OCI-M1 (cell line): ENCODE measurements at regions not wholly inside any gene's neighbourhood (a gene's known extent, or its start where the extent isn't known, plus 50 kb on each side); places are given as distances from the start of the nearest gene placed in this dataset.

ENCODE experiments used
- DNase-seq: peaks from one replicate; lab custom pipeline; 2025; lab: John Stamatoyannopoulos, UW

- no peak for DNase-seq
Observed at GRCh38 chr3:55235416-55235815, 251.7 kb downstream of the WNT5A start.

DNA sequence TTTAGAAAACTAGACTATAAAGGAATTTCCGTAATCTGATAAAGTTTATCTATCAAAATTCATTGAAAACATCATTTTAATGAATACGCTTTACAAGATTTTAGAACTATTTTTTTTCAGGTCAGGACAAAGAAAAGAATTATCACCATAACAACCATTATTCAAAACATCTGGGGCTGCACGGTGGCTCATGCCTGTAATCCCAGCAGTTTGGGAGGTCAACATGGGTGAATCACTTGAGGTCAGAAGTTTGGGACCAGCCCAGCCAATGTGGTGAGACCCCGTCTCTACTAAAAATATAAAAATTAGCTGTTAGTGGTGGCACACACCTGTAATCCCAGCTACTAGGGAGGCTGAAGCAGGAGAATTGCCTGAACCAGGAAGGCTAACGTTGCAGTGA is 260.4 kb downstream of the WNT5A start:
- no peak for DNase-seq

DNA sequence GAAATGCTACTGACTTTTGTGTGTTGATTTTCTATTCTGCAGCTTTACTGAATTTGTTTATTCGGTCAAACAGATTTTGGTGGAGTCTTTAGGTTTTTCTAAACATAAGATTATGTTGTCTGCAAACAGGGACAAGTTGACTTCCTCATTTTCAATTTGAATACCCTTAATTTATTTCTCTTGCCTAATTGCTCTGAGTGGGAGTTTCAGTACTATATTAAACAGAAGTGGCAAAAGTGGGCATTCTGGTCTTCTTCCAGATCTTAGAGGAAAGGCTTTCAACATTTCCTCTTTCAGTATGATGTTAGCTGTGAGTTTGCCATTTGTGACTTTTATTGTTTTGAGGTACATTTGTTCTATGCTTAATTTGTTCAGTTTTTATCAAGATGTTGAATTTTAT is 268.5 kb downstream of the WNT5A start:
- no peak for DNase-seq

DNA sequence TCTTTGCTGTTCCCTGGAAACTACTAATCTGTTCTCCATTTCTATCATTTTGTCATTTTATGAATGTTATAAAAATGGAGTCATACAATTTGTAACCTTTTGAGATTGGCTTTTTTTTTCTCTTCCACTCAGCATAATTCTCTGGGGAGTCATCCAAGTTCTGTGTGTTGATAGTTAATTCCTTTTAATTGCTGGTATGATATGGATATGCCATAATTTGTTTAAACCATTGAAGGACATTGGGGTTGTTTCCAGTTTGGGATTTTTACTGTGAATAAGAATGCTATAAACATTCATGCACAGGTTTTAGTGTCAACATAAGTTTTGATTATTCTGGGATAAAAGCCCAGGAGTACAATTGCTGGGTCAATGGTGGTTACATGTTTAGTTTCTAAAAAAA is 279.4 kb downstream of the WNT5A start:
- DNase-seq = no peak

DNA sequence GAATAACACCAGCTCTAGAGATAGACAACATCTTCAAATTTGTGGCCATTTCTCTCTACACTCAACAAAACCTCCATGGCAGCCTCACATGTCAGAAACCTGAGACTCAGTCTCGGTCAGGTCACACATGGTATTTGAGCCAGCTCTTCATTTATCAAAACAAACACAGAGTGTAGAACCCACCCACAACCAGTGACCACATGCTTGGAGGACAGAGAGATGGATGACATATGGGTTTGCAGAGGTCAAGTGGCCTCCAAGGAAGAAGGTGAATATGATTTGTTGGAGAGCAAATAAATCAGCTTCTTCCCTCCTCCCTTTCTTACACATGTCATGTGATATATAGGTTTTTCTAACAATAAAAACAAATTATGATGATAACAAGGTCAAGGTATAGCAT is 278.1 kb upstream of the LRTM1 start:
- no peak for DNase-seq

GRCh38 chr3:55204417-55204816 is 276.6 kb upstream of the LRTM1 start:
- DNase-seq = no peak

GRCh38 chr3:55203546-55203945 is 275.7 kb upstream of the LRTM1 start:
- DNase-seq = no peak

DNA sequence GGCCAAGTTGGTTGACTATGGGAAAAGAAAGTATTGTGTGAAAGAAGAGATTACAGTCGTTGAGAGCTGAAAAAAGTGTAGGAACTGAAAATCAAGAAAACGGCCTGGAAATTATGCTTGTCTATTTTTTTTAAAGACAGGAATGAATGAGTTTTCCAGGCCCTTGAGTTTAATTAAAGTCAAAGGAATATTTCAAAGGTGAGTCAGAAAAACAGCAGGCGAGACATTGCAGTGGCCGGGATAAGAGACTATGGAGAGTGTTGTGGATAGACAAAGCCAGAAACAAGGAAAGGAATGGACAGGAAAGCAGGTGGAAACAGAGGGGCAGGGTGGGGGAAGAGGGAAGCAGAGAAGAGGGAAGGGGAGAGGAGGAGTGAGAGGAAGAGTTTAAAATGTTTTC is 275.1 kb upstream of the LRTM1 start:
- DNase-seq = no peak

GRCh38 chr3:55202326-55202725 is 274.5 kb upstream of the LRTM1 start:
- DNase-seq = no peak

DNA sequence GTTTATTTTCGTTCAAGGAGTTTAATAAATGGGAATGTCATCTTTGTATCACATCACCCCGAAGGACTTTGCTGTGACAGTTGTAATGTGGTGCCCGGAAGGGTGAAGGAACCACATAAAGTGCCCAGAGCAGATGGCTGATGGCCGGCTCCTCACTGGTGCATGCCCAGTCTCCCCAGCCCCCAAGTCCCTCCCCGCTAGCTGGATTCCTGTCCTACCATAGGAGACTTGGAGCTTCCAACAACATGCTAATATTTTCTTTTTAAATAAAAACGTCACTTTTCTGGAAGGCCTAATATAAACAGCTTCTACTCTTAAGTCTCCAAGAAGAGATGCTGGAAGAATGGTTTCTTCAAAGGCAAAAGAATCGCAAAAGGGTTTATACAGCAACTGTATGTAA is 273.9 kb upstream of the LRTM1 start:
- no peak for DNase-seq

GRCh38 chr3:55200906-55201305 is 273.0 kb upstream of the LRTM1 start:
- no peak for DNase-seq

- DNase-seq = peak; percentile 73
Observed at GRCh38 chr3:55198554-55198953, 270.7 kb upstream of the LRTM1 start.

DNA sequence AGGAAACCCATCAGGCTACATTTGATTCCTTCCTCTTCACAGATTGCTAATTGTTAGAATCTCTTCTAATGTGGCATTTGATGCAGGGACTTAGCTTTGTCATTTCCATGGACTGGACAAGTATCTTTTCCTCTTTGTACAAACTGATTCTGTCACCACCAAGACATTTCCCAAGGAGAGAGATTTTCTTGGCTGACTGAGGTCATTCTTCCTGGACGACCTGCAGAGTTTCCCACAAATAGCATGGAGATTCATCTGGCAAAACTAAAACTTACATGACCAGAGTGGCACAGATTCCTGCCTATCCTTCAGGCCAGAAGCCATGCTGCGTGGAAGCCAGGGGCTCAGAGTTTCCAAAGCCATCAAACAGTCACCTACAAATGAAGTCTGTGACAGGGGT is 269.2 kb upstream of the LRTM1 start:
- DNase-seq = no peak

GRCh38 chr3:55196495-55196894 is 268.6 kb upstream of the LRTM1 start:
- DNase-seq = no peak

GRCh38 chr3:55194376-55194775 is 266.5 kb upstream of the LRTM1 start:
- DNase-seq = no peak

- DNase-seq = no peak
Observed at GRCh38 chr3:55191911-55192775, 264.3 kb upstream of the LRTM1 start.

- DNase-seq = no peak
Observed at GRCh38 chr3:55190331-55190730, 262.5 kb upstream of the LRTM1 start.

DNA sequence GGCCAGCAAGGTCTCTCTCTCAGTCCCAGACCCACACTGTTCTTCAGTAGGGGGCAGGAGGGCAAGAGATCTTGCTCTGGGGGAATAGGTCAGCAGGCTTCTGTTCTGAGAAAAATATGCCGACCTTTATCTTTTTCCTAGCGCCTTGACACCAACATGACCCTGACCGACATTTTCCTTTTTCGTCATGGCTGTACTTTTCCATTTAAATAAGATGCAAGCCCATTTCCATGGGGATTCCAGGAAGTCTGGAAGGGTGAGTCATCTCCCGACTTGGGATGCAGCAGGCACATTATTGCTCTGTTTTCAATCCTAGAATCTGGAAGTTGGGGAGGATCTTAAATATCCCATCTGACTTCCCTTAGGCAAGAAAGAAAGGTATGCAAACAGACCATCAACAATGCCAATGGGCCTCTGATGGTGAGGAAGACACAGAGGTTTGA is 261.5 kb upstream of the LRTM1 start:
- no peak for DNase-seq

DNA sequence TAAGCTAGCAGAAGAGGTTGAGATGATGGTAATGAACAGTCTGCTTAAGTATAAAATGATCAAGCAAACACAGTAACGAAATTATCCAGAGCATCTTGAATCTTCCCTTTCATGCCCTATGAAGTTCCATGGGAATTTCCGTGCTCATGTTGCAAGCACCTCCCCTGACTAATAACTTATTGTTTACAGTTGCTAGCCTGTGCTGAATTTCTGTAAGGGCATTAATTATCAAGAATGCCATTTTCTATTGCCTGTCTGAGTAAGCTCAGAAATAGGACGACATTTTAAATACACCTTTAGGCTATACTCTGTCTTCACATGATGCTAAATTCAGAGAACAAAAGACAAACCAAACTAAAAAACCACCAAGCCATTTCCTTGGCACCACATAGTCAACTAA is 257.5 kb upstream of the LRTM1 start:
- DNase-seq = no peak

DNA sequence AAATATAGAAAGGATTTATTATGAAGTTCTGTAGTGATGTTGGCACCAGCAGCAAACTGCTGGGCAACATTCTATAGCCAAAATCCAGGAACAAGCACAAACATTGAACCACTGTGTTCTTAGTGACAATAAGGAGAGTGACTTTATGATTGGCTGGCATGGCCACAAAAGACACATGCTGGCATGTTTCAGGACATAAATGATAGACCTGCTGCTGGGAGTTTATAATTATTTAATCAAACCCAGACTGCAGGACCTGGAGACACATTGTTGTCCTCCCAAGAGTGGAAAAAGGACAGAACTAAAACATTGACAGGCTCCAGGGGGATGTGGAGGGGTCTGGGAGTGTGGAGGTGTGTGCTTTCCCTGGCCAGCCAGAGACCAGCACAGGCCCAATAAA is 255.3 kb upstream of the LRTM1 start:
- DNase-seq = no peak

- peak; percentile 64 for DNase-seq
Observed at GRCh38 chr3:55180936-55181535, 253.2 kb upstream of the LRTM1 start.

- no peak for DNase-seq
Observed at GRCh38 chr3:55180161-55180560, 252.3 kb upstream of the LRTM1 start.

DNA sequence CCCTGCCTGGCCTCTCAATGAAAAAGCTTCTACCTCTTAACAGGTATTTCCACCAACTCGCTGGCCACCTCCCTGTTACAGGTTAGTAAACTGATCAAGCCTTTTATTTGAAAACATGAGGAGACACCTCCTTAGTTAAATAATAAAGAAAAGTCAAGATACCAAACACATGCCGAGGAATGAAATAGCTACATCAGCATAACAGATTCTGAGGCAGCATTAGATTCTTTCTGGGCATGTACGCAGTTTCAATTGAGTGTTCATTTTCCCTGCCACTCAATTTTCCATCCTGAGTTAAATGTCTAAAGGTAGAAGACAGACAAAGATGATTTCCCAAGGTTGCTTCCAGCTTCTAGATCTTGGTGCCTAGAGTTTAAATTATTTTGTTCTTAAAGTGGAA is 250.5 kb upstream of the LRTM1 start:
- DNase-seq = no peak

- DNase-seq = no peak
Observed at GRCh38 chr3:55177749-55178148, 249.9 kb upstream of the LRTM1 start.
